HCT116 (cell line): ENCODE measurements at regions not wholly inside any gene's neighbourhood (a gene's known extent, or its start where the extent isn't known, plus 50 kb on each side); places are given as distances from the start of the nearest gene placed in this dataset.

Experiments used
- ATAC-seq: fragments of 200-7000 bp; cut with Tn5 transposase; 2 replicates; pipeline ENCODE4 v1.9.1; 2020; ENCODE audit warnings: mild to moderate bottlenecking, moderate library complexity
- BruUV-seq: library from RNA; stranded (reverse); fragments of 400-500 nt; replicated peaks from 2 replicates; lab custom pipeline; 2021; lab: Mats Ljungman, UMichigan
- CTCF ChIA-PET: fragments of 300-600 bp; sonication (Branson Sonifier 250); formaldehyde crosslinking; loops from one replicate; lab custom pipeline; 2021; ENCODE audit warnings: antibody characterized with exemption; lab: Charles Lee
- POLR2A ChIA-PET: fragments of 300-600, 350-600 bp; sonication (Branson Sonifier 250); formaldehyde crosslinking; loops from one replicate; lab custom pipeline; 2021; ENCODE audit warnings: antibody characterized with exemption; lab: Charles Lee
- RAD21 ChIA-PET, 2 experiments: fragments of 300-600 bp; sonication (Branson Sonifier 250); formaldehyde crosslinking; loops; one replicate each; lab custom pipeline; 2023; ENCODE audit warnings: low total read pairs in 2 of 2; ENCODE audit not compliant: uncharacterized antibody in 2 of 2, unreplicated experiment in 2 of 2, low non-redundant PET in 1 of 2; lab: Charles Lee
- DNase-seq: peaks from one replicate; pipeline ENCODE4 v3.0.0-alpha.2; 2010; ENCODE audit warnings: low read depth, low spot score
- H2AFZ ChIP-seq: fragments of 200-600 bp; shearing (Covaris generic), sonication (generic); 2 replicates; pipeline ENCODE4 v1.6.1; 2017; ENCODE audit warnings: low read depth, mixed run types, mixed read lengths, antibody characterized with exemption, low read length; ENCODE audit not compliant: poor library complexity, severe bottlenecking
- H3K27ac ChIP-seq: 2 replicates; pipeline ENCODE4 v1.5.1; 2012; ENCODE audit warnings: low read depth, low read length
- H3K27me3 ChIP-seq: fragments of 200-600 bp; sonication (generic); 2 replicates; pipeline ENCODE4 v1.6.1; 2016; ENCODE audit warnings: mixed run types, low read length, mixed read lengths; ENCODE audit not compliant: insufficient read depth
- H3K36me3 ChIP-seq, 2 experiments: fragments of 200-500 bp in 1 of 2; fragments of 200-600 bp in 1 of 2; sonication (Bioruptor generic) in 1 of 2; sonication (generic) in 1 of 2; 2 replicates each; pipeline versions ENCODE4 v1.5.1 to v1.6.1; 2014 to 2016; ENCODE audit warnings: low read length in 2 of 2, inconsistent platforms in 1 of 2, mixed read lengths in 1 of 2, mixed run types in 1 of 2; ENCODE audit not compliant: insufficient read depth in 2 of 2, control insufficient read depth in 1 of 2
- H3K4me1 ChIP-seq, 2 experiments: fragments of 200-600 bp in 1 of 2; sonication (generic) in 1 of 2; 2 replicates each; pipeline versions ENCODE4 v1.5.1 to v1.6.1; 2012 to 2017; ENCODE audit warnings: low read length in 2 of 2, inconsistent platforms in 1 of 2, mild to moderate bottlenecking in 1 of 2, mixed read lengths in 1 of 2, mixed run types in 1 of 2, moderate library complexity in 1 of 2; ENCODE audit not compliant: insufficient read depth in 2 of 2, control insufficient read depth in 1 of 2
- H3K4me2 ChIP-seq: fragments of 200-600 bp; sonication (generic); 2 replicates; pipeline ENCODE4 v1.6.1; 2017; ENCODE audit warnings: mixed run types, low read length, mixed read lengths
- H3K4me3 ChIP-seq, 2 experiments: fragments of 200-600 bp in 1 of 2; sonication (generic) in 1 of 2; replicated peaks in 1 of 2; 2 replicates each; pipeline ENCODE4 v1.5.1; 2011 to 2016; ENCODE audit warnings: low read length in 2 of 2, control low read depth in 1 of 2, low read depth in 1 of 2, mild to moderate bottlenecking in 1 of 2, mixed read lengths in 1 of 2, mixed run types in 1 of 2
- H3K79me2 ChIP-seq: fragments of 200-600 bp; sonication (generic); 2 replicates; pipeline ENCODE4 v1.6.1; 2017; ENCODE audit warnings: mild to moderate bottlenecking, mixed run types, low read length, moderate library complexity, mixed read lengths; ENCODE audit not compliant: insufficient read depth
- H3K9ac ChIP-seq: fragments of 200-600 bp; sonication (generic); 2 replicates; pipeline ENCODE4 v1.6.1; 2016; ENCODE audit warnings: low read length, mixed read lengths
- H3K9me2 ChIP-seq: fragments of 200-600 bp; sonication (generic), shearing (Covaris generic); 2 replicates; pipeline ENCODE4 v1.6.1; 2017; ENCODE audit warnings: mixed run types, mild to moderate bottlenecking, moderate library complexity; ENCODE audit not compliant: insufficient read depth
- H3K9me3 ChIP-seq, 2 experiments: fragments of 200-500 bp in 1 of 2; fragments of 200-600 bp in 1 of 2; sonication (Bioruptor generic) in 1 of 2; sonication (generic) in 1 of 2; 2 replicates each; pipeline ENCODE4 v1.6.1; 2014 to 2017; ENCODE audit warnings: low read length in 2 of 2, mixed read lengths in 2 of 2, inconsistent platforms in 1 of 2, low read depth in 1 of 2, mild to moderate bottlenecking in 1 of 2, mixed run types in 1 of 2, moderate library complexity in 1 of 2; ENCODE audit not compliant: control insufficient read depth in 1 of 2, insufficient read depth in 1 of 2
- H4K20me1 ChIP-seq: fragments of 200-600 bp; sonication (generic), shearing (Covaris generic); 2 replicates; pipeline ENCODE4 v1.6.1; 2017; ENCODE audit warnings: mixed run types, mild to moderate bottlenecking, moderate library complexity; ENCODE audit not compliant: insufficient read depth
- CBX3 ChIP-seq: IDR thresholded peaks from 2 replicates; pipeline ENCODE4 v1.6.1; 2012; ENCODE audit warnings: low read depth
- EZH2phosphoT487 ChIP-seq: fragments of 200-600 bp; IDR thresholded peaks from 2 replicates; pipeline ENCODE4 v1.6.1; 2018; ENCODE audit warnings: antibody characterized with exemption, borderline replicate concordance
- SIN3A ChIP-seq: IDR thresholded peaks from 2 replicates; pipeline ENCODE4 v1.6.1; 2012; ENCODE audit warnings: low read depth
- SRF ChIP-seq: IDR thresholded peaks from 2 replicates; pipeline ENCODE4 v1.6.1; 2012; ENCODE audit warnings: low read depth
- ZFX ChIP-seq: fragments of 450-650 bp; IDR thresholded peaks from 2 replicates; pipeline ENCODE4 v1.6.1; 2017
- intact Hi-C: fragments of 100-400 bp; cut with micrococcal nuclease; formaldehyde crosslinking; loops from 2 replicates; pipeline ENCODE4 v1.10.0; 2022

GRCh38 chr13:40160618-40161350 is 505.3 kb downstream of the COG6 start:
- Histone ChIP-seq H2AFZ (no peak overlapping the region), H3K4me2 (no peak overlapping the region), H4K20me1 (no peaks in the 10 kb centered on the region), H3K4me3 (no peak overlapping the region), H3K36me3 (no peaks in the 10 kb centered on the region), H3K4me1 (peaks cover 2 to 13% of the 10 kb centered on the region in 2 experiments; a peak in 2 of 4 replicates), H3K9me3 (no peaks in the 10 kb centered on the region), H3K9me2 (no peaks in the 10 kb centered on the region), H3K79me2 (no peaks in the 10 kb centered on the region), H3K27me3 (no peaks in the 10 kb centered on the region), H3K27ac (no peak overlapping the region), H3K9ac (no peak overlapping the region)
- ChIA-PET CTCF (no interaction called here), RAD21 (no interaction called here), POLR2A (no interaction called here)
- BruUV-seq, result no TSS peak
- ATAC-seq (no peak), DNase-seq (no peak)
- TF ChIP-seq CBX3, result no peak
- TF ChIP-seq SRF, result no peak
- no peak for TF ChIP-seq EZH2phosphoT487
- intact Hi-C loops, result no loop called here

GRCh38 chr13:40161351-40161810 is 505.1 kb downstream of the FOXO1 start:
- no TSS peak for BruUV-seq
- Histone ChIP-seq H3K4me3 (no peak overlapping the region), H3K4me1 (peaks cover 2 to 13% of the 10 kb centered on the region in 2 experiments; a peak in 2 of 4 replicates), H3K79me2 (no peaks in the 10 kb centered on the region), H3K36me3 (no peaks in the 10 kb centered on the region)
- POLR2A ChIA-PET, result no interaction called here
- TF ChIP-seq SIN3A (no peak), CBX3 (no peak), SRF (no peak), ZFX (no peak)
- TF ChIP-seq, all 23 proteins: peak for 0
- Histone ChIP-seq H3K4me2 (no peak overlapping the region), H3K9me3 (no peaks in the 10 kb centered on the region), H3K9ac (no peak overlapping the region), H3K27ac (no peak overlapping the region), H4K20me1 (no peaks in the 10 kb centered on the region), H2AFZ (no peak overlapping the region), H3K9me2 (no peaks in the 10 kb centered on the region), H3K27me3 (no peaks in the 10 kb centered on the region)
- intact Hi-C loops, result no loop called here
- DNase-seq (no peak), ATAC-seq (no peak)
- ChIA-PET RAD21 (interaction anchor here in 1 of 2 experiments (0.6 kb wide), 1 partner anchor 28 kb away, joined by 4 read pairs; no protein-coding TSS in a partner anchor), CTCF (no interaction called here)
